OCI-LY3 (cell line): ENCODE measurements at regions not wholly inside any gene's neighbourhood (a gene's known extent, or its start where the extent isn't known, plus 50 kb on each side); places are given as distances from the start of the nearest gene placed in this dataset.

ENCODE experiments used
- H2AFZ ChIP-seq: fragments of 200-600, 300-600 bp; shearing (Covaris generic); 2 replicates; pipeline ENCODE4 v1.6.0; 2014; ENCODE audit warnings: antibody characterized with exemption, low read depth, low read length
- H3K27ac ChIP-seq: fragments of 200-600, 300-600 bp; sonication (generic); 2 replicates; pipeline ENCODE4 v1.5.1; 2014; ENCODE audit warnings: mild to moderate bottlenecking, low read length, moderate library complexity, mixed read lengths
- H3K27me3 ChIP-seq: fragments of 200-600, 300-600 bp; sonication (generic); 2 replicates; pipeline ENCODE4 v1.6.1; 2014; ENCODE audit warnings: low read depth, low read length, mixed read lengths
- H3K36me3 ChIP-seq: fragments of 200-600, 300-600 bp; sonication (generic); replicated peaks from 2 replicates; pipeline ENCODE3; 2014; ENCODE audit warnings: low read depth, low read length, mixed read lengths
- H3K4me1 ChIP-seq: fragments of 300-600, 200-600 bp; sonication (generic); 2 replicates; pipeline ENCODE4 v1.6.1; 2014; ENCODE audit warnings: low read length, mixed read lengths
- H3K4me2 ChIP-seq: fragments of 200-600, 300-600 bp; sonication (generic); 2 replicates; pipeline ENCODE4 v1.6.1; 2014; ENCODE audit warnings: low read length, mixed read lengths
- H3K4me3 ChIP-seq: fragments of 300-600, 200-600 bp; sonication (generic); 2 replicates; pipeline ENCODE4 v1.5.1; 2014; ENCODE audit warnings: antibody characterized with exemption, mild to moderate bottlenecking, low read length, moderate library complexity
- H3K79me2 ChIP-seq: fragments of 300-600, 200-600 bp; shearing (Covaris generic); 2 replicates; pipeline ENCODE4 v1.6.1; 2014; ENCODE audit warnings: mild to moderate bottlenecking, low read length, mixed read lengths
- H3K9ac ChIP-seq: fragments of 300-600, 200-600 bp; shearing (Covaris generic); 2 replicates; pipeline ENCODE4 v1.6.0; 2014; ENCODE audit warnings: mild to moderate bottlenecking, low read length, moderate library complexity
- H3K9me3 ChIP-seq: fragments of 200-600, 300-600 bp; shearing (Covaris generic); 2 replicates; pipeline ENCODE4 v1.6.1; 2014; ENCODE audit warnings: low read length, mixed read lengths; ENCODE audit not compliant: insufficient read depth
- H4K20me1 ChIP-seq: fragments of 200-600, 300-600 bp; sonication (generic); 2 replicates; pipeline ENCODE4 v1.6.1; 2016; ENCODE audit warnings: low read length, mixed read lengths; ENCODE audit not compliant: insufficient read depth
- EZH2phosphoT487 ChIP-seq: fragments of 200-600 bp; shearing (Covaris generic); IDR thresholded peaks from 2 replicates; pipeline ENCODE4 v1.6.1; 2018; ENCODE audit warnings: antibody characterized with exemption, mixed run types, low read depth
- TF ChIP-seq, protein P1 (sequence below): fragments of 200-600, 300-600 bp; sonication (generic); IDR thresholded peaks from 2 replicates; pipeline ENCODE4 v1.5.1; 2014; ENCODE audit warnings: antibody characterized with exemption, low read length, low read depth

DNA sequence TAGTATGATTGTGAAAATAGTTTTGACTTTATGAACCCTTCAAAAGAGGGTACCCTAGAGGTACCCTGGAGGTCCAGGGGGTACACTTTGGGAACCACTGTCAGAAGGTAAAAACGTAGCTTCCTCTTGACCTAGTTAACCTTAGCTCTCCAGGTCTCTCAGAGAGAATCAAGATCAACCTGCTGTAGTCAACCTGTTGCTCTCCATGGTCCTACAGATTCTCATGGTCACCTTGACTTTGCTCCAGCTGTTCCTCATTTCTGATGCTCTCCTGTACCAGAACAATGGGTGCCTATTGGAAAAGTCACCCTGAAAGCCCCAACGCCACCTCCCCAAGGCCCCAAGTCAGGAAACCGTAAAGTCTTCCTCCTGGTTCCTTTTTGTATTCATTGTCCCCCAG, 294.4 kb upstream of the CDH4 start:
- no peaks in the 10 kb centered on the region for H4K20me1 ChIP-seq
- H3K36me3 ChIP-seq = no peaks in the 10 kb centered on the region
- TF ChIP-seq, protein P1, sequence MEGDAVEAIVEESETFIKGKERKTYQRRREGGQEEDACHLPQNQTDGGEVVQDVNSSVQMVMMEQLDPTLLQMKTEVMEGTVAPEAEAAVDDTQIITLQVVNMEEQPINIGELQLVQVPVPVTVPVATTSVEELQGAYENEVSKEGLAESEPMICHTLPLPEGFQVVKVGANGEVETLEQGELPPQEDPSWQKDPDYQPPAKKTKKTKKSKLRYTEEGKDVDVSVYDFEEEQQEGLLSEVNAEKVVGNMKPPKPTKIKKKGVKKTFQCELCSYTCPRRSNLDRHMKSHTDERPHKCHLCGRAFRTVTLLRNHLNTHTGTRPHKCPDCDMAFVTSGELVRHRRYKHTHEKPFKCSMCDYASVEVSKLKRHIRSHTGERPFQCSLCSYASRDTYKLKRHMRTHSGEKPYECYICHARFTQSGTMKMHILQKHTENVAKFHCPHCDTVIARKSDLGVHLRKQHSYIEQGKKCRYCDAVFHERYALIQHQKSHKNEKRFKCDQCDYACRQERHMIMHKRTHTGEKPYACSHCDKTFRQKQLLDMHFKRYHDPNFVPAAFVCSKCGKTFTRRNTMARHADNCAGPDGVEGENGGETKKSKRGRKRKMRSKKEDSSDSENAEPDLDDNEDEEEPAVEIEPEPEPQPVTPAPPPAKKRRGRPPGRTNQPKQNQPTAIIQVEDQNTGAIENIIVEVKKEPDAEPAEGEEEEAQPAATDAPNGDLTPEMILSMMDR = no peak
- TF ChIP-seq EZH2phosphoT487 = no peak
- no peak overlapping the region for H3K27ac ChIP-seq
- H3K9ac ChIP-seq = no peak overlapping the region
- H3K4me1 ChIP-seq = no peaks in the 10 kb centered on the region
- no peak overlapping the region for H3K4me2 ChIP-seq
- H3K4me3 ChIP-seq = no peak overlapping the region
- H2AFZ ChIP-seq = no peak overlapping the region
- H3K27me3 ChIP-seq = 0 out of 2 replicates have a peak, but pooled peaks cover 2% of the 10 kb centered on the region
- no peaks in the 10 kb centered on the region; the same call in 1 of the 2 replicates for H3K9me3 ChIP-seq
- no peaks in the 10 kb centered on the region for H3K79me2 ChIP-seq

DNA sequence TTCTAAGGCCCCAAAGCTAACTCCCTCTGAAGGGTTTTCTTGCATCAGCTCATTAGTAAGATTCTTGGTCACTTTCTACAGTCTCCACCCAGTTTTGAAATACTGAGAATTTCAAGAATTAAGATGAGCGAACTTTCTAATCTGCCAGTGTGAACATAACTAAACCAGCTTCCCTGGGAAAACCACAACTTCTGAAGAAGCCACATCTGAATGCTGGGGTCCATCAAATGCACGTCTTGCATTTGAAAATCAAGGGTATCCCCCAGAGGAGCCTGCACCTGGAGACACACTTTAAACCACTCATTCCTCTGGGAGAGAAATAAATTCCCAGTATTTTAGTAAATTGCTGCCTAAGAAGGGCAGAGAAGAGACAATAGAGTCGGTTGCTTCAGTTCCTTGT, 292.1 kb upstream of the CDH4 start:
- H2AFZ ChIP-seq = no peak overlapping the region
- no peak overlapping the region for H3K9ac ChIP-seq
- TF ChIP-seq EZH2phosphoT487 = no peak
- TF ChIP-seq, protein P1 = no peak
- no peak overlapping the region for H3K4me3 ChIP-seq
- H3K4me1 ChIP-seq = no peaks in the 10 kb centered on the region
- no peaks in the 10 kb centered on the region; the same call in 1 of the 2 replicates for H3K9me3 ChIP-seq
- H3K27ac ChIP-seq = no peak overlapping the region
- H3K27me3 ChIP-seq = 0 out of 2 replicates have a peak, but pooled peaks cover 2% of the 10 kb centered on the region
- no peaks in the 10 kb centered on the region for H3K79me2 ChIP-seq
- no peaks in the 10 kb centered on the region for H3K36me3 ChIP-seq
- H3K4me2 ChIP-seq = no peak overlapping the region
- no peaks in the 10 kb centered on the region for H4K20me1 ChIP-seq

GRCh38 chr20:60960500-60960899, 291.6 kb upstream of the CDH4 start:
- TF ChIP-seq, protein P1 = no peak
- TF ChIP-seq EZH2phosphoT487 = no peak

DNA sequence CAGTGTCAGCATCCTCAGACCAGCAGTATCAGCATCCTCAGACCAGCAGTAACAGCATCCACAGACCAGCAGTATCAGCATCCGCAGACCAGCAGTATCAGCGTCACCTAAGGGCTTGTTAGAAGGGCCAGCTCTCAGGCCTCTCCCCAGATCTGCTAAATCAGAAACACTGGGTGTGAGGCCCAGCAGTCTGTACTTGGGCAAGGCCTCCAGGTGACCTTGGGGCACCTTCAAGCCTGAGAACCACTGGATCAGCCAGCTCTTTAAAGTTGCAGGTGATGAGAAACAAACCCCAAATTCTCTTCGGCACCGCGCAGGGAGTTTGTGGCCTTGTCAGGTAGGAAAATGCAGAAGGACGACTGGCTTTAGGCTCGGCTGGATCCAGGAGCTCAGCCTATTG, 290.5 kb upstream of the CDH4 start:
- Histone ChIP-seq H3K4me1 (no peaks in the 10 kb centered on the region), H3K79me2 (no peaks in the 10 kb centered on the region), H3K9me3 (no peaks in the 10 kb centered on the region; the same call in 1 of the 2 replicates), H3K36me3 (no peaks in the 10 kb centered on the region), H2AFZ (no peak overlapping the region), H3K27me3 (no peaks in the 10 kb centered on the region), H4K20me1 (no peaks in the 10 kb centered on the region), H3K9ac (no peak overlapping the region), H3K4me3 (no peak overlapping the region), H3K27ac (no peak overlapping the region), H3K4me2 (no peak overlapping the region)
- TF ChIP-seq, protein P1 = no peak
- no peak for TF ChIP-seq EZH2phosphoT487

More at GRCh38 chr20:60960500-60960899, 291.6 kb upstream of the CDH4 start:
- H3K27ac ChIP-seq = no peak overlapping the region
- no peak overlapping the region for H3K9ac ChIP-seq
- H3K9me3 ChIP-seq = no peaks in the 10 kb centered on the region; the same call in 1 of the 2 replicates
- no peaks in the 10 kb centered on the region for H3K4me1 ChIP-seq
- no peak overlapping the region for H3K4me2 ChIP-seq
- H3K36me3 ChIP-seq = no peaks in the 10 kb centered on the region
- no peak overlapping the region for H2AFZ ChIP-seq
- H3K79me2 ChIP-seq = no peaks in the 10 kb centered on the region
- no peak overlapping the region for H3K4me3 ChIP-seq
- H3K27me3 ChIP-seq = 0 out of 2 replicates have a peak, but pooled peaks cover 2% of the 10 kb centered on the region
- H4K20me1 ChIP-seq = no peaks in the 10 kb centered on the region
